OCI-LY7 (cell line): ENCODE measurements at regions not wholly inside any gene's neighbourhood (a gene's known extent, or its start where the extent isn't known, plus 50 kb on each side); places are given as distances from the start of the nearest gene placed in this dataset.

ENCODE experiments used
- BruUV-seq: library from RNA; stranded (reverse); fragments of 400-500 nt; replicated peaks from 2 replicates; lab custom pipeline; 2021; lab: Mats Ljungman, UMichigan
- CTCF ChIA-PET: fragments of 300-600 bp; sonication (Branson Sonifier 250); formaldehyde crosslinking; loops from one replicate; lab custom pipeline; 2022; ENCODE audit warnings: antibody characterized with exemption; ENCODE audit not compliant: unreplicated experiment; lab: Charles Lee
- POLR2A ChIA-PET: fragments of 300-600 bp; sonication (Branson Sonifier 250); formaldehyde crosslinking; loops from one replicate; lab custom pipeline; 2022; ENCODE audit warnings: antibody characterized with exemption; lab: Charles Lee
- DNase-seq: peaks from one replicate; pipeline ENCODE4 v3.0.0-alpha.2; 2015; ENCODE audit warnings: low spot score
- H2AFZ ChIP-seq: fragments of 200-600 bp; sonication (generic), shearing (Covaris generic); 2 replicates; pipeline ENCODE4 v1.6.1; 2014; ENCODE audit warnings: mild to moderate bottlenecking, antibody characterized with exemption, low read length, moderate library complexity
- H3K27ac ChIP-seq: fragments of 200-600 bp; sonication (generic); 2 replicates; pipeline ENCODE4 v1.5.1; 2014; ENCODE audit warnings: mixed run types, low read depth, mild to moderate bottlenecking, moderate library complexity, low read length, inconsistent platforms; ENCODE audit not compliant: poor library complexity, severe bottlenecking
- H3K36me3 ChIP-seq: fragments of 200-600 bp; sonication (generic); 2 replicates; pipeline ENCODE4 v1.6.1; 2014; ENCODE audit warnings: mild to moderate bottlenecking, antibody characterized with exemption, low read length, moderate library complexity, mixed read lengths; ENCODE audit not compliant: insufficient read depth
- H3K4me1 ChIP-seq: fragments of 200-600 bp; sonication (generic); 2 replicates; pipeline ENCODE4 v1.5.1; 2014; ENCODE audit warnings: mild to moderate bottlenecking, low read length; ENCODE audit not compliant: insufficient read depth, poor library complexity, severe bottlenecking
- H3K4me2 ChIP-seq: fragments of 200-600 bp; sonication (generic); 2 replicates; pipeline ENCODE4 v1.6.1; 2014; ENCODE audit warnings: mild to moderate bottlenecking, low read length
- H3K4me3 ChIP-seq: fragments of 200-600 bp; sonication (generic); 2 replicates; pipeline ENCODE4 v1.5.1; 2014; ENCODE audit warnings: mild to moderate bottlenecking, low read depth, low read length; ENCODE audit not compliant: poor library complexity, severe bottlenecking
- H3K79me2 ChIP-seq: fragments of 200-600 bp; sonication (generic); 2 replicates; pipeline ENCODE4 v1.6.1; 2016; ENCODE audit warnings: low read depth, mild to moderate bottlenecking, low read length, moderate library complexity, mixed read lengths; ENCODE audit not compliant: insufficient read depth
- H3K9me2 ChIP-seq: fragments of 200-600 bp; sonication (generic); 2 replicates; pipeline ENCODE4 v1.6.1; 2016; ENCODE audit warnings: mild to moderate bottlenecking, low read length, mixed read lengths; ENCODE audit not compliant: insufficient read depth
- H3K9me3 ChIP-seq: fragments of 200-600 bp; sonication (generic); 2 replicates; pipeline ENCODE4 v1.6.1; 2014; ENCODE audit warnings: mild to moderate bottlenecking, mixed run types, low read length, mixed read lengths
- H4K20me1 ChIP-seq: fragments of 200-600 bp; sonication (generic); 2 replicates; pipeline ENCODE4 v1.6.1; 2014; ENCODE audit warnings: mild to moderate bottlenecking, antibody characterized with exemption, low read length, moderate library complexity, mixed read lengths; ENCODE audit not compliant: insufficient read depth
- CTCF ChIP-seq: fragments of 200-600 bp; sonication (generic); conservative IDR thresholded peaks from 2 replicates; pipeline ENCODE4 v1.5.1; 2014; ENCODE audit warnings: mild to moderate bottlenecking, antibody characterized with exemption, low read length, moderate library complexity, mixed read lengths
- EZH2phosphoT487 ChIP-seq: fragments of 200-600 bp; sonication (generic); IDR thresholded peaks from 2 replicates; pipeline ENCODE4 v1.6.1; 2018; ENCODE audit warnings: low read depth, borderline replicate concordance, mild to moderate bottlenecking, mixed run types, antibody characterized with exemption, low read length, moderate library complexity, mixed read lengths
- intact Hi-C: fragments of 100-400 bp; cut with micrococcal nuclease; formaldehyde crosslinking; loops from one replicate; pipeline ENCODE4 v1.10.0; 2022; ENCODE audit not compliant: unreplicated experiment

- H3K36me3 ChIP-seq, result no peaks in the 10 kb centered on the region
- ChIA-PET CTCF (no interaction called here), POLR2A (no interaction called here)
- no peaks in the 10 kb centered on the region for H4K20me1 ChIP-seq
- no peaks in the 10 kb centered on the region for H3K79me2 ChIP-seq
- TF ChIP-seq CTCF (no peak), EZH2phosphoT487 (no peak)
- H3K9me2 ChIP-seq, result no peaks in the 10 kb centered on the region
- H3K4me3 ChIP-seq, result no peak overlapping the region
- no peak overlapping the region for H3K4me2 ChIP-seq
- no peak overlapping the region for H2AFZ ChIP-seq
- no peak for DNase-seq
- no peaks in the 10 kb centered on the region for H3K9me3 ChIP-seq
- intact Hi-C loops, result no loop called here
- H3K27ac ChIP-seq, result no peak overlapping the region
- H3K4me1 ChIP-seq, result no peaks in the 10 kb centered on the region
- BruUV-seq, result no TSS peak
Measured at GRCh38 chr9:101877439-101877838, 139.0 kb upstream of the GRIN3A start.

- Histone ChIP-seq H3K9me2 (no peaks in the 10 kb centered on the region), H3K4me2 (no peak overlapping the region), H4K20me1 (no peaks in the 10 kb centered on the region), H3K36me3 (no peaks in the 10 kb centered on the region), H3K9me3 (no peaks in the 10 kb centered on the region), H3K4me3 (no peak overlapping the region), H3K79me2 (no peaks in the 10 kb centered on the region), H2AFZ (no peak overlapping the region), H3K4me1 (no peaks in the 10 kb centered on the region), H3K27ac (no peak overlapping the region)
- no peak for DNase-seq
- intact Hi-C loops, result no loop called here
- BruUV-seq, result no TSS peak
- ChIA-PET CTCF (no interaction called here), POLR2A (no interaction called here)
- no peak for TF ChIP-seq CTCF
- no peak for TF ChIP-seq EZH2phosphoT487
Measured at GRCh38 chr9:101861472-101861871, 123.0 kb upstream of the GRIN3A start.

GRCh38 chr9:101860920-101861319 lies 122.5 kb upstream of the GRIN3A start:
- TF ChIP-seq CTCF, result no peak
- no peak for TF ChIP-seq EZH2phosphoT487

More at GRCh38 chr9:101860920-101861319, 122.5 kb upstream of the GRIN3A start:
- Histone ChIP-seq H3K27ac (no peak overlapping the region), H3K9me2 (no peaks in the 10 kb centered on the region), H3K79me2 (no peaks in the 10 kb centered on the region), H3K4me3 (no peak overlapping the region), H3K9me3 (no peaks in the 10 kb centered on the region), H3K36me3 (no peaks in the 10 kb centered on the region), H3K4me2 (no peak overlapping the region), H4K20me1 (no peaks in the 10 kb centered on the region), H2AFZ (no peak overlapping the region), H3K4me1 (no peaks in the 10 kb centered on the region)
- CTCF ChIA-PET, result no interaction called here
- DNase-seq, result no peak
- POLR2A ChIA-PET, result no interaction called here
- intact Hi-C loops, result no loop called here
- BruUV-seq, result no TSS peak
